BJ (cell line): ENCODE measurements at regions not wholly inside any gene's neighbourhood (a gene's known extent, or its start where the extent isn't known, plus 50 kb on each side); places are given as distances from the start of the nearest gene placed in this dataset.
"Not testable (repeated sequence)": the region's sequence is repeated elsewhere in the genome, so short reads cannot be mapped to it uniquely, and the experiment has no call there.

Experiments
- CTCF ChIA-PET: fragments of 350-600 bp; formaldehyde crosslinking; extraction: SDS; loops from one replicate; lab custom pipeline; 2021; ENCODE audit warnings: antibody characterized with exemption, inconsistent platforms; lab: Yijun Ruan, JAX
- POLR2A ChIA-PET: fragments of 300-600 bp; sonication (Branson Sonifier 250); formaldehyde crosslinking; extraction: SDS; loops from one replicate; lab custom pipeline; 2021; ENCODE audit warnings: antibody characterized with exemption; lab: Charles Lee
- DNase-seq: peaks from one replicate; pipeline ENCODE4 v3.0.0-alpha.2; 2011; ENCODE audit warnings: low read depth
- H3K27me3 ChIP-seq: 2 replicates; pipeline ENCODE4 v1.6.0; 2011; ENCODE audit warnings: low read length; ENCODE audit not compliant: control insufficient read depth, insufficient read depth
- H3K36me3 ChIP-seq: 2 replicates; pipeline ENCODE4 v1.5.1; 2011; ENCODE audit warnings: low read length; ENCODE audit not compliant: control insufficient read depth, insufficient read depth
- H3K4me3 ChIP-seq: 2 replicates; pipeline ENCODE4 v1.5.1; 2011; ENCODE audit warnings: low read depth, mild to moderate bottlenecking, control low read depth, low read length

DNA sequence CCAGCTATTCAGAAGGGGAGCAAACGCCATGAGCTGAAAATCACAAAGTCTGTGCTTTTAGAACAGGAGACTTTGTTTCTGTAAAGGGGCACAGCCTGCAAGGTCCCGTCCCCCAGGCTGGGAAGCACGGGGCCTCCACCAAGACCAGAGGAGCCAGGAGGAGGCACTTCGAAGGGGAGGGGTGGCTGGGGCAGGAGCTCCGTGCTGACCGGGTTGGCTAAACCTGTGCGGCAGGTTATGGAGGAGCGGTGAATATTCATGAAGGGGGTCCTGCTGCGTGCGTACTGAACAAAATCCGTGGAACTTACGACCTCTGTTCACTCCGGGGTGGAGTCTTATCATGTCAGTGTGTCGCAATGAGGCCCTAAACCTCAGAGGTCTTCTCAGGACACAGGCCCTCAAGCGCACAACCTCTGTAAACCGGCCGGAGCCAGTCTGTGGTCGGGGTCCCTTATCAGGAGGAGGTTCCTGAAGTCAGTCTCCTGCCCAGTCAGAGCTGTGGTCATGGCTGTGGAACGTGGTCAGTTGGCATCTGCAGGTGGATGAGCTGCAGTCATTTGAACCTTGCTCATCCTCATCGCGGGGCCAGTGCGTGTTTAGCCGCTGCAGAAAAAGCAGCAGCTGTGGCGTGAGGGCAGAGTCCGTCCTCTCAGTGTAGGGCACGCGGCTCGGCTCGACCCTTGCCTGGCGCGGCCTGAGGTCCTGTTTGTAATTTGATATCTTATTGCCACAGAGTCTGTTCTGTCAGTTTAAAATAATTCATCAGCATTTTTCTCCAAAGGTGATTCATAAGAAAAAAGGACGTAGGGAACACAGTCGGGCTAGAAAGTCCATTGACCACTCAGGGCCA is 5507.7 kb upstream of the TPTE start:
- H3K4me3 ChIP-seq, H3K27me3 ChIP-seq, H3K36me3 ChIP-seq, CTCF ChIA-PET, DNase-seq, POLR2A ChIA-PET: not testable (repeated sequence)

DNA sequence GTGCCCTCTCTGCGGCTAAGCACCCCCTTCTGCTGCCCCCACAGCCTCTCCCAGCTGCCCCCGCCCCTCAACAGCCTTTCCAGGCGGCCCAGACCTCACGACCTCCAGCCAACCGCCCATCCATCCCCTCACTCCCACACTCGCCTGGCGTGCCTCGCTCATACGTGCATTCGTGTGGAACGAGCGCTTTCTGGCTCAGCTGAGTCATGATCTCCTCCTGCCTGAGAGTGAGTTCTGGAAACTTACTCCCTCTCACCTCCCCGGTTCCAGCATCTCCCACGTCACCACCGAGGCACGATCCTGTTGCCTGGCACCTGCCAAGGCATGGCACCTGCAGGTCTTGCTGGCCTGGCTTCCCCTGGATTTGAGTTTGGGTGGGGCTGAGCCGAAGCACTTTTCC is 5506.2 kb upstream of the TPTE start:
- DNase-seq, H3K27me3 ChIP-seq, POLR2A ChIA-PET, H3K36me3 ChIP-seq, CTCF ChIA-PET, H3K4me3 ChIP-seq: not testable (repeated sequence)

DNA sequence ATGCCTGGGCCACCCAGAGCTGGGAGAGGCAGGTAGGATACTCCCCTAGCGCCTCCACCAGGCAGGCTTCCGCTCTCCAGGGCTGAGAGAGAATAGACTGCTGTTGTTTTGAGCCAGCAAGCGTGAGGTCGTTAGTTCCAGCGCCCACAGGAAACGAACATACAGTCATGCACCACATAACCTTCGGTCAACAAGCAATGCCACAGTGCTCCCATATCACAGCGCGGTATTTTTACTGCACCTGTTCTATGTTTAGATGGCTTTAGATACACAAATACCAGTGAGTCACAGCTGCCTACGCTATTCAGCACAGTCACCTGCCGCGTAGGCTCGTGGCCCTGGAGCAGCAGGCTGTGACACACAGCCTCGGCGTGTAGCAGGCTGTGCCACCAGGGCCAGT is 5502.3 kb upstream of the TPTE start:
- POLR2A ChIA-PET, CTCF ChIA-PET: not testable (repeated sequence)

DNA sequence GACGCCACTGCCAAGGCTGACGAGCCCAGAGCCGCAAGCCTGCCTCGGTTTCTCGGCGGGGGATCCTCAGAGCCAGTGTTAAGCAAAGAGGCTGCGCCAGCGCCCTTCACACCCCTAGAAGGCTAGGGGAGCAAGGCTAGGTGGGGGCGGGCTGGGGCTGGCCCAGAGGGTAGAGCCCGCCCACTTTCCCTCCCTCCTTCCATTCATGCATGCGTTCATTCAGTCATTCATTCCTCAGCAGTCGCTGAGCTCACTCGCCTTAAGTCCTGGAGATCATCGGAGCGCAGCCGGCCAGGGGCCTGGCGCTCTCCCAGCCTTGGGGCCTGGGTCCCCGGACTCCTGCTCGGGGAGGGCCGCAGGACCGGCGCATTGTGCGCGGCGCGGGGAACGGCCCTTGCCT is 5499.6 kb upstream of the TPTE start:
- POLR2A ChIA-PET, DNase-seq, CTCF ChIA-PET, H3K36me3 ChIP-seq, H3K27me3 ChIP-seq, H3K4me3 ChIP-seq: not testable (repeated sequence)

More for the DNA sequence above, 5502.3 kb upstream of the TPTE start:
- not testable (repeated sequence) for H3K27me3 ChIP-seq, H3K36me3 ChIP-seq, DNase-seq, H3K4me3 ChIP-seq

DNA sequence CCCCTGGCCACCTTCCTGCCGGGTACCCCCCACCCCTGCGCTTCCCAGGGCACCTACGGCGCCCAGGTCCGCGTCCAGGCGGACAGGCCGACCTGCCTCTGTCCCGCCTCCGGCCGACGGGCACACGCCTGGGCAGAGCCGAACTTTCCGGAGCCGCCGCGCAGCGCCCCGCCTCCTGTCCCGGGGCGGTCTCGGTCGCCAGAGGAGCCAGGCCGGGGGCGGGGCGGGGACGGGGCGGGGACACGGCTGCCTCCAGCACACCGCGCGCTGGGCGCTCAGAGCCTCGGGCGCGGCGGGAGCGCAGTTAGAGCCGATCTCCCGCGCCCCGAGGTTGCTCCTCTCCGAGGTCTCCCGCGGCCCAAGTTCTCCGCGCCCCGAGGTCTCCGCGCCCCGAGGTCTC is 5499.1 kb upstream of the TPTE start:
- CTCF ChIA-PET, H3K27me3 ChIP-seq, DNase-seq, POLR2A ChIA-PET, H3K4me3 ChIP-seq, H3K36me3 ChIP-seq: not testable (repeated sequence)

DNA sequence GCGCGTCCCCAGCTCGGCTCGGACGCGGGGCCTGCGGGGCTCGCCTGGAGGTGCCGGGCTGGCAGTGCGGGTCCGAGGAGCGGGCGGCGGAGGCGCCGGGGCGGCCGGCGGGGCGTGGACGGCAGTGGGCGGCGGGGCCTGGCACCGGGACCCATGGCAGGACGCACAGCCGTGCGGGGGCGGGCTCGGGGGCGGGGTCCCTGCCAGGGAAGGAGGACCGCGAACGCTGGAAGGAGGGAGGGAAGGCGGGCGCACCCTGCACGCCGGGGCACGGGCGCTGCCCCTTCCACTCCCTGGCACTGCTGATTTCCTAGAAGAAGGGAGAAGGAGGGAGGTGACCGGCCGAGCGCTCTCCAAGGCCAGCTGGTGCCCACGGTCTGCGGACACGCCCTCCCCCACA is 5498.6 kb upstream of the TPTE start:
- H3K36me3 ChIP-seq, H3K4me3 ChIP-seq, CTCF ChIA-PET, DNase-seq, POLR2A ChIA-PET, H3K27me3 ChIP-seq: not testable (repeated sequence)

DNA sequence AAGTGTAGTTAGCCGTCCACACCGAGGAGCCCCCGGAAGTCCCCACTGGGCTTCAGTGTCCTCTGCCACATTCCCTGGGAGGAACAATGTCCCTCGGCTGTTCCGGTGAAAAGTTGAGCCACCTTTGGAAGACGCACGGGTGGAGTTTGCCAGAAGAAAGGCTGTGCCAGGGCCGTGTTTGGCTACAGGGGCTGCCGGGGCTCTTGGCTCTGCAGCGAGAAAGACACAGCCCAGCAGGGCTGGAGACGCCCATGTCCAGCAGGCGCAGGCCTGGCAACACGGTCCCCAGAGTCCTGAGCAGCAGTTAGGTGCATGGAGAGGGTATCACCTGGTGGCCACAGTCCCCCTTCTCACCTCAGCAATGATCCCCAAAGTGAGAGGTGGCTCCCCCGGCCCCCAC is 5486.2 kb upstream of the TPTE start:
- DNase-seq, POLR2A ChIA-PET, CTCF ChIA-PET, H3K27me3 ChIP-seq, H3K36me3 ChIP-seq, H3K4me3 ChIP-seq: not testable (repeated sequence)

DNA sequence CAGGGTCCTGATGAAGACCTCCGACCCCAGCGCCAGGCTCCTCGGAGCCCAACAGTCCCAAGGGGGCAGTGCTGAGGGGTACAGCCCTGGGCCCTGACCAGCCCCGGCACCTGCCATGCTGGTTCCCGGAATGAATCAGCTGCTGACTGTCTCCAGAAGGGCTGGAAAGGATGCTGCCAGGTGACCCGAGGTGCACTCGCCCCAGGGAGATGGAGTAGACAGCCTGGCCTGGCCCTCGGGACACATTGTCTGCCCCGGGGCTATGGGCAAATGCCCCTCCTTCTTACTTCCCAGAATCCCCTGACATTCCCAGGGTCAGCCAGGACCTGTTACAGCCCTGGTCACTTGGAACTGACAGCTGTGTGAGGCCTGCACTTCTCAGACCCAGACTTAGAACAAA is 5485.8 kb upstream of the TPTE start:
- CTCF ChIA-PET, H3K27me3 ChIP-seq, POLR2A ChIA-PET, H3K4me3 ChIP-seq, H3K36me3 ChIP-seq, DNase-seq: not testable (repeated sequence)

DNA sequence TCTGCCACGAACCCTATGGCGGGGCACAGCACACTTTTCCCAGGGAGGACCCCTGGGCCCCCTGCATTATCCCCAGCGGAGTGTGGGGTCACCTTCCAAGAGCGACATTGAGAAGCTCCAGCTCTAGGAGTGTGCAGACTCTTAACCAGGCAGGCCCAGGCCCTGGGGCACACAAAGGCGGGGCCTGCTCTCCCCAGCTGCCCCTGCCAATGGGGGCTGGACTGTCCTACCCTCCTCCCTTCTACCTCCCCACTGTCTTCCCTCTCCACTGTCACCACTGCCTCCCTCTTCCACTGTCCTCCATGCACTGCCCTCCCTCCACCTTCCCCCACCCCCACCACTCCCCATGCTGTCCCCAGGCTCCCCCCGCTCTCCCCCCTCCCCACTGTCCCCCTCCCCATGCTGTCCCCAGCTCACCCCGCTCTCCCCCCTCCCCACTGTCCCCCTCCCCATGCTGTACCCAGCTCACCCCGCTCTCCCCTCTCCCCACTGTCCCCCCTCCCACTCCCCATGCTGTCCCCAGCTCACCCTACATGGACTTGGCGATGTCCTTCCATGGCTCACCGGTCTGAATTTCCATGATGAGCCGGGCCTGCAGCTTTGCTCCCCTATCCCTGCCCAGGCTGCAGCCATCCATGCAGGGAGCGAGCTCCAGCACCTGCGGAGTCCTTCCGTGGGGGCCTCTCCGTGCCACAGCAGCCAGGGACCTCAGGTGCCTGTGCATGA is 5483.6 kb upstream of the TPTE start:
- H3K36me3 ChIP-seq, POLR2A ChIA-PET, CTCF ChIA-PET, DNase-seq, H3K4me3 ChIP-seq, H3K27me3 ChIP-seq: not testable (repeated sequence)

DNA sequence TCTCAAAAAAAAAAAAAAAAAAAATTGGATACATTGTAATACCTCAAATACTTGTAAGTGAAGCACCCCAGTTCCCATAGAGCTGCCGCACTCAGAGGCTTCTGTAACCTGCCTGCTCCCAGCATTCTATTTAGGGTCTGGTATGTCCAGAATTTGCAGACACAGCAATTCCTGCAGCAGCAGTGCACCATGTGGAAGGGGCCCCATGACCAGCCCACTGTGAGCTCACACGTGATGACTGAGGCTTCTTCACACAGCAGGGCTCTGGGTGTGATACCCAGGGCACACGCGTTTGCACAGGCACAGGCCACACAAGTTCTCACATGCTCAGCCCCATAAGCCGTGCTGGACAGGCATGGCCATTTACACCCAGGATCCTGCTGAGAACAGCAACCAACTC is 5481.5 kb upstream of the TPTE start:
- H3K36me3 ChIP-seq, POLR2A ChIA-PET, DNase-seq, H3K27me3 ChIP-seq, CTCF ChIA-PET, H3K4me3 ChIP-seq: not testable (repeated sequence)

DNA sequence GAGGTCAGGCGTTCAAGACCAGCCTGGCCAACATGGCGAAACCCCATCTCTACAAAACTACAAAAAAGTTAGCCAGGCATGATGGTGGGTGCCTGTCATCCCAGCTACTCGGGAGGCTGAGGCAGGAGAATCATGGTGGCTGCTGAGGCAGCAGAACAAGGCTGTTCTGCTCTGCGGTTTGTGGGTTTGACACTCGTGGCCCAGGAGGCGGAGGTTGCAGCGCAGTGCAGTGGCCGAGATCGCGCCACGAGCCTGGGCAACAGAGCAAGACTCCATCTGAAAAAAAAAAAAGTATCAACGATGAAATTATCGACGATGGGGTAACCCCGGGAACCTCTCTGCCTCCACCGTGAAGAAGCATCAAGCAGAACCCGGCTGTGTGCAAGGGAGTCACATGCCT is 5478.8 kb upstream of the TPTE start:
- H3K4me3 ChIP-seq, H3K27me3 ChIP-seq, DNase-seq, CTCF ChIA-PET, H3K36me3 ChIP-seq, POLR2A ChIA-PET: not testable (repeated sequence)

DNA sequence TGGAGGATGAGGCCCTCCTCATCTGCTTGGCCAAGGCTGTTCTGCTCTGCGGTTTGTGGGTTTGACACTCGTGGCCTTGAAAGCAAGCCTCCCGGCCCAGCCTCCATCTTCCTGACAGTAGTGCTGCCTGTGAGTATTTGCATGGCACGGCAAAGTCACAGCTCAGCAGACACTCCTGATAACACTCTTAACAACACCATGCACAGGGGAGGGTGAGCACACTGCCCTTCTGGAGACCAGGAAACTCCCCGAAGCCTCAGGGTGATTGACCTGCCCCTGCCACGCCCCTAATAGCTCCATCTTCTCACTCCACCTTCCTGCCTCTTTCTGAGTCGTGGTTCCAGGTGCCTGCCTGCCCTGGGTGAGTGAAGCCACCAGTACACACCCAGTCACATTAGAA is 5476.6 kb upstream of the TPTE start:
- DNase-seq, H3K4me3 ChIP-seq, CTCF ChIA-PET, POLR2A ChIA-PET, H3K27me3 ChIP-seq, H3K36me3 ChIP-seq: not testable (repeated sequence)
